Motor neuron (in vitro differentiated cells): ENCODE measurements at regions not wholly inside any gene's neighbourhood (a gene's known extent, or its start where the extent isn't known, plus 50 kb on each side); places are given as distances from the start of the nearest gene placed in this dataset.

ENCODE experiments used
- ATAC-seq, 8 experiments: fragments of 200-7000 bp; cut with Tn5 transposase; replicated peaks in 6 of 8; 2 replicates each; pipeline ENCODE4 v1.8.0; 2021; ENCODE audit warnings: mild to moderate bottlenecking in 8 of 8, moderate library complexity in 8 of 8
- H3K27ac ChIP-seq, 2 donors: fragments of 250-450 bp; sonication (Bioruptor Pico); 2 replicates each; pipeline ENCODE4 v1.9.0; 2021; ENCODE audit warnings: antibody characterized with exemption in 2 of 2, mild to moderate bottlenecking in 2 of 2, moderate library complexity in 1 of 2
- H3K4me1 ChIP-seq, 2 donors: fragments of 250-450 bp; sonication (Bioruptor Pico); replicated peaks in 1 of 2; 2 replicates each; pipeline ENCODE4 v1.6.1; 2021; ENCODE audit warnings: antibody characterized with exemption in 2 of 2, mild to moderate bottlenecking in 2 of 2, moderate library complexity in 1 of 2
- H3K4me3 ChIP-seq, 5 donors: fragments of 250-450 bp; sonication (Bioruptor Pico); 2 replicates each; pipeline ENCODE4 v1.9.0; 2021; ENCODE audit warnings: antibody characterized with exemption in 5 of 5, mild to moderate bottlenecking in 5 of 5, moderate library complexity in 4 of 5
- whole genome bisulfite sequencing, 10 experiments: fragments of 450-650 bp; shearing (Covaris generic); methylation state at CpG; one replicate each; pipeline ENCODE4 v1.0.0; 2022; 5-methylcytosine and 5-hydroxymethylcytosine counted together
- in situ Hi-C, 9 experiments: fragments of 400-800 bp; cut with MboI; loops; one replicate each; pipeline ENCODE4 v1.15.0; 2021; ENCODE audit warnings: low sequenced_read_pairs in 9 of 9, low pct_unique_long_range_greater_than_20kb in 2 of 9; ENCODE audit not compliant: unreplicated experiment in 9 of 9

- no peak for ATAC-seq
- H3K4me3 ChIP-seq = no peak overlapping the region
- no peak overlapping the region for H3K27ac ChIP-seq
- no peaks in the 10 kb centered on the region for H3K4me1 ChIP-seq
- in situ Hi-C loops = no loop called here
These were observed 68.6 kb upstream of the ABCA12 start for GRCh38 chr2:215207041-215207440.

GRCh38 chr2:215205787-215206186 lies 67.4 kb upstream of the ABCA12 start:
- ATAC-seq = no peak
- in situ Hi-C loops = no loop called here
- Histone ChIP-seq H3K4me1 (no peaks in the 10 kb centered on the region), H3K4me3 (no peak overlapping the region), H3K27ac (no peak overlapping the region)
- WGBS, 10 experiments = 46 to 100% (median 83%) methylated on average over 1 to 4 of the region's 4 CpGs; no CpG with 5 or more reads in 1 of the 10 experiments

- ATAC-seq = peak in 2 of 8 experiments; percentile 70 to 81
- in situ Hi-C loops = no loop called here
- Histone ChIP-seq H3K27ac (no peak overlapping the region), H3K4me1 (no peaks in the 10 kb centered on the region), H3K4me3 (no peak overlapping the region)
- 6 to 100% (median 80%) methylated on average over 2 of the region's 2 CpGs; no CpG with 5 or more reads in 1 of the 10 experiments for WGBS, 10 experiments
These were observed 53.1 kb upstream of the ABCA12 start for GRCh38 chr2:215191477-215191876.

- H3K4me3 ChIP-seq = no peak overlapping the region
- in situ Hi-C loops = no loop called here
- no peak overlapping the region for H3K27ac ChIP-seq
- no peak for ATAC-seq
- no peaks in the 10 kb centered on the region for H3K4me1 ChIP-seq
These were observed 52.2 kb upstream of the ABCA12 start for GRCh38 chr2:215190588-215190987.

GRCh38 chr2:215189393-215189792 lies 51.0 kb upstream of the ABCA12 start:
- in situ Hi-C loops = no loop called here
- no peaks in the 10 kb centered on the region for H3K4me1 ChIP-seq
- no peak overlapping the region for H3K27ac ChIP-seq
- H3K4me3 ChIP-seq = no peak overlapping the region
- ATAC-seq = no peak
